ENCODE measurements at regions not wholly inside any gene's neighbourhood (a gene's known extent, or its start where the extent isn't known, plus 50 kb on each side); places are given as distances from the start of the nearest gene placed in this dataset.
"Not testable (repeated sequence)": the region's sequence is repeated elsewhere in the genome, so short reads cannot be mapped to it uniquely, and the experiment has no call there.

DNA sequence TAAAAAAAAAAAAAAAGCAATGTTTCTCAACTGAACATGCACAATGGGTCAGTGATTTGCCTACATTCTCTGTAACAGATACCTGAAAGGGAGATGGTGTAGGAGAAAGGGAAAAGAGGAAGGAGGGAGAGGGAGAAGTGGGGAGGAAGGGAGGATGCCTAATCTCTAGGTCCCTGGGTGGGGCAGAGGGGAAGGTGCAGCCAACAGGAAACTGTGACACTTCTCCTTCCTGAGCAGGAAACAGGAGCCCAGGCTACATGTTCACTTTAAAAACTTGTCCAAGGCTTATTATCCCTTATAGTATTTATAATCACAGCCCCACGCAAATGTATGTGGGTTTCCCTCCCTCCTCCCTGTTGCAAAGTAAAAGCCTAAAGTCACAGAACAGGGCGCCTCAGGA, 137.9 kb downstream of the MINAR1 start:
- no peak for TF ChIP-seq POLR2A (IDR thresholded peaks at IDR 0.05)
- TF ChIP-seq, protein P1, sequence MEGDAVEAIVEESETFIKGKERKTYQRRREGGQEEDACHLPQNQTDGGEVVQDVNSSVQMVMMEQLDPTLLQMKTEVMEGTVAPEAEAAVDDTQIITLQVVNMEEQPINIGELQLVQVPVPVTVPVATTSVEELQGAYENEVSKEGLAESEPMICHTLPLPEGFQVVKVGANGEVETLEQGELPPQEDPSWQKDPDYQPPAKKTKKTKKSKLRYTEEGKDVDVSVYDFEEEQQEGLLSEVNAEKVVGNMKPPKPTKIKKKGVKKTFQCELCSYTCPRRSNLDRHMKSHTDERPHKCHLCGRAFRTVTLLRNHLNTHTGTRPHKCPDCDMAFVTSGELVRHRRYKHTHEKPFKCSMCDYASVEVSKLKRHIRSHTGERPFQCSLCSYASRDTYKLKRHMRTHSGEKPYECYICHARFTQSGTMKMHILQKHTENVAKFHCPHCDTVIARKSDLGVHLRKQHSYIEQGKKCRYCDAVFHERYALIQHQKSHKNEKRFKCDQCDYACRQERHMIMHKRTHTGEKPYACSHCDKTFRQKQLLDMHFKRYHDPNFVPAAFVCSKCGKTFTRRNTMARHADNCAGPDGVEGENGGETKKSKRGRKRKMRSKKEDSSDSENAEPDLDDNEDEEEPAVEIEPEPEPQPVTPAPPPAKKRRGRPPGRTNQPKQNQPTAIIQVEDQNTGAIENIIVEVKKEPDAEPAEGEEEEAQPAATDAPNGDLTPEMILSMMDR (IDR thresholded peaks at IDR 0.05) = no peak
- H3K27ac ChIP-seq = no peak overlapping the region
- H3K27me3 ChIP-seq = no peaks in the 10 kb centered on the region
- H3K4me1 ChIP-seq = no peaks in the 10 kb centered on the region
- no peaks in the 10 kb centered on the region for H3K36me3 ChIP-seq
- intact Hi-C loops (cut with DNase I; ENCODE audit: low total_unique reads) = no loop called here
- H3K4me3 ChIP-seq = no peak overlapping the region
- no peaks in the 10 kb centered on the region for H3K9me3 ChIP-seq
- DNase-seq = no peak

DNA sequence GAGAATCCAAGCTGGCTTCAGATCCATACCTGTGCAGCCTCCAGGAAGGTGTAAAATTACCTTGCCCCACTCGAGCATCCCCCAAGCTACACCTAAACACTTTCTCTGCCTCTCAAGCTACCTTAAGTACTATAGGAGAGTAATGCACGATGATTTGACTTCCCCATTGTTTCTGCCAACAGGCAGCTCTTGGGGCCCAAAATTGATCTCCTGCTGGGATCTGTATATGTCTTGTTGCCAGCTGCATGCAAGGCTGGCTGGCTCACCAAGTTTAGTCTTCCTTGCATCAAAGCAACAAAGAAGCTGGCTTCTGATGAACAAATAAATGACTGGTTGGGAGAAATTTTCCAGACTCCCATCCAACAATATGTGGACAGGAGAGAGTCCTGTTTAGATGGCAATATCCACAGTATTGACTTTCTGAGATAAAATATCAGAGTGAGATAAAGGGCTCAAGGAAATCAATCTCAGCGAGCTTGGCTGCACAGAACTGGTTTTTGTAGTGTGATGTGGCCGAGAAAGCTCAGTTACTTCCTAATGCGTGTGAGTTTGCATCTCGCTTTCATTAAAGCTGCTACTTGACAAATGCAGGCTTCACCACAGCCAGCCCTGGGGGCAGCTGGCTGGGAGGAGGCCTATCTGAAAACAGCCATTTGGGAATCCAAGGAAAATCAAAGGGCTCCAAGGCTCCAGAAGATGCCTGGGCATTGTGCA, 140.7 kb downstream of the MINAR1 start:
- Histone ChIP-seq H3K9me3 (no peaks in the 10 kb centered on the region), H3K4me1 (no peaks in the 10 kb centered on the region), H3K27ac (no peak overlapping the region), H3K27me3 (no peaks in the 10 kb centered on the region), H3K36me3 (no peaks in the 10 kb centered on the region), H3K4me3 (no peak overlapping the region)
- no peak for DNase-seq
- intact Hi-C loops (cut with DNase I; ENCODE audit: low total_unique reads) = no loop called here
- TF ChIP-seq, protein P1 (IDR thresholded peaks at IDR 0.05) = no peak
- TF ChIP-seq POLR2A (IDR thresholded peaks at IDR 0.05) = no peak

DNA sequence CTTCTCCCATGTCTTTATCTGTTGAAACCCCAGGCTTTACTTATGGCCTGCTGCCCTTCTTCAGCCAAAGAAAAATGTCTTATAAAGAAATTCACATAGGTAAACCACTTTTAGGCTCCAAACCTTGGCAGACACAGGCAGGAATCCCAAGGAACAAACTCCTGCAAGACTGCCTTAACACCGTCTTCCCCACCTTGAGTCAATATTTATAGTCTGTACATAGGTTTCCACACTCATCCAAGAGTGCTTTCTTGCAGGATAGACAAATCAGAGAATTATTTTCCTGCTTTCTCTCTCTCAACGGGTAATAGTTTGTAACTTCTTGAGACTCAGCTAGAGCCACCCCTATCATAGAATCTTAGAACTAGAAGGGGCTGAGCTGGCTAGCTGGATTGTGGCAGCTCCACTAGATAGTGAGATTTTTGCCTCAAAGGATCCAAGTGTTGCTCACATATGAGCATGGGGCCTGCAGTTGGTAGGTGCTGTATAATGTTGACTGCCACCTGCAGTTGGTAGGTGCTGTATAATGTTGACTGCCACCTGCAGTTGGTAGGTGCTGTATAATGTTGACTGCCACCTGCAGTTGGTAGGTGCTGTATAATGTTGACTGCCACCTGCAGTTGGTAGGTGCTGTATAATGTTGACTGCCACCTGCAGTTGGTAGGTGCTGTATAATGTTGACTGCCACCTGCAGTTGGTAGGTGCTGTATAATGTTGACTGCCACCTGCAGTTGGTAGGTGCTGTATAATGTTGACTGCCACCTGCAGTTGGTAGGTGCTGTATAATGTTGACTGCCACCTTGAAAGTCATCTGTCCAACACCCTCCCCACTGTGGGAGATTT, 142.5 kb downstream of the MINAR1 start:
- DNase-seq; H3K27ac ChIP-seq; H3K4me1 ChIP-seq; H3K27me3 ChIP-seq; H3K4me3 ChIP-seq; H3K9me3 ChIP-seq; H3K36me3 ChIP-seq; intact Hi-C loops (cut with DNase I; ENCODE audit: low total_unique reads): not testable (repeated sequence)

DNA sequence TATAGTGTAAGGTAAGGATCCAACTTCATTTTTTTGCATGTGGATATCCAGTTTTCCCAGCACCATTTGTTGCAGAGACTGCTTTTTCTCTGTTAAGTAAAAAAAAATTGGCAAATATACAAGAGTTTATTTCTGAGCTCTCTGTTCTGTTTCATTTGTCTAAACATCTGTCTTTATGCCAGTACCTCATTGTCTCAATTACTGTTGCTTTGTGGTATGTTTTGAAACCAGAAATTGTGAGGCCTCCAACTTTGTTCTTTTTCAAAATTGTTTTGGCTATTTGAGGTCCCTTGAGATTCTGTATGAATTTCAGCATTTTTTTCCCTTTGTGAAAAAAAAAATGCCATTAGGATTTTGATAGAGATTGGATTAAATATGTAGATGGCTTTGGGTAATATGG, 150.5 kb downstream of the MINAR1 start:
- Histone ChIP-seq H3K27ac (no peak overlapping the region), H3K27me3 (peaks cover 0 to 5% of the 10 kb centered on the region in 2 donors), H3K4me3 (no peak overlapping the region), H3K9me3 (no peaks in the 10 kb centered on the region), H3K36me3 (no peaks in the 10 kb centered on the region), H3K4me1 (no peaks in the 10 kb centered on the region)
- intact Hi-C loops (cut with DNase I; ENCODE audit: low total_unique reads) = no loop called here
- TF ChIP-seq, protein P1 (IDR thresholded peaks at IDR 0.05) = no peak
- no peak for TF ChIP-seq POLR2A (IDR thresholded peaks at IDR 0.05)
- DNase-seq = no peak

DNA sequence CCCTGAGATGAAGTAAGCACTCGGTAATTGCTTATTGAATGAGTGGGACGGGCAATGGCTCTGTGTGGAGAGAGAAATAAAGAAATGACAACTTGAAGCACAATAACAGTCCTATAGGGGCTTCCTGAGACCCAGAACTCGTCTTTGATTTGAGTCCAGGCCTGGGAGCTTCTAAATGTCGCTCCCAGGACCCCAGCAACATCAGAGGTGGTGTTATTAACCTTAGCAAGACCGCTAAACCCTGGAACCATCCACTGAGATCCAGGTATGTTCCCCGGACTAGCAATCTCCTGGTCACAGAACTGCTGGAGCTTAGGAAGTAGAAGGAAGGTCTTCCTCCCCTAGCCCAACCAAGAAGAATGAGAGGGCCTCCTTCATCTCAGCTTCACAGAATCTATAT, 160.0 kb downstream of the MINAR1 start:
- H3K9me3 ChIP-seq = no peaks in the 10 kb centered on the region
- no peak for DNase-seq
- no peaks in the 10 kb centered on the region for H3K4me1 ChIP-seq
- TF ChIP-seq, protein P1 (IDR thresholded peaks at IDR 0.05) = no peak
- no peak for TF ChIP-seq POLR2A (IDR thresholded peaks at IDR 0.05)
- no peak overlapping the region for H3K27ac ChIP-seq
- H3K27me3 ChIP-seq = no peaks in the 10 kb centered on the region
- no peak overlapping the region for H3K4me3 ChIP-seq
- intact Hi-C loops (cut with DNase I; ENCODE audit: low total_unique reads) = no loop called here
- H3K36me3 ChIP-seq = no peaks in the 10 kb centered on the region

Measured in uterus (tissue), 3 donors.